Stomach smooth muscle (tissue), 2 donors: ENCODE measurements at regions not wholly inside any gene's neighbourhood (a gene's known extent, or its start where the extent isn't known, plus 50 kb on each side); places are given as distances from the start of the nearest gene placed in this dataset.
A peak's percentile ranks its signal among the peaks of the same experiment; 100 is the strongest.

Source experiments
- H3K27ac ChIP-seq: one replicate; pipeline ENCODE4 v1.7.0; 2013; ENCODE audit warnings: mild to moderate bottlenecking, low read length, inconsistent platforms
- H3K27me3 ChIP-seq, 2 donors: one replicate each; pipeline ENCODE4 v1.7.0; 2013; ENCODE audit warnings: low read length in 2 of 2; ENCODE audit not compliant: insufficient read depth in 2 of 2, control insufficient read depth in 1 of 2
- H3K36me3 ChIP-seq, 2 donors: one replicate each; pipeline ENCODE4 v1.7.0; 2013; ENCODE audit warnings: low read length in 2 of 2; ENCODE audit not compliant: control insufficient read depth in 2 of 2, insufficient read depth in 2 of 2
- H3K4me1 ChIP-seq: one replicate; pipeline ENCODE4 v1.7.0; 2013; ENCODE audit warnings: low read length; ENCODE audit not compliant: control insufficient read depth, insufficient read depth
- H3K4me3 ChIP-seq, 2 donors: one replicate each; pipeline ENCODE4 v1.7.0; 2013; ENCODE audit warnings: low read length in 2 of 2
- H3K9ac ChIP-seq, 2 donors: one replicate each; pipeline ENCODE4 v1.7.0; 2013; ENCODE audit warnings: low read length in 2 of 2, mild to moderate bottlenecking in 1 of 2
- H3K9me3 ChIP-seq, 2 donors: one replicate each; pipeline ENCODE4 v1.7.0; 2013; ENCODE audit warnings: low read length in 2 of 2; ENCODE audit not compliant: control insufficient read depth in 2 of 2
- donor health status: healthy.
- donor health status: Pancreatic carcinoma.

- Histone ChIP-seq H3K9ac (no peak overlapping the region), H3K27me3 (no peaks in the 10 kb centered on the region), H3K4me3 (no peak overlapping the region), H3K36me3 (no peaks in the 10 kb centered on the region), H3K27ac (no peak overlapping the region), H3K4me1 (peaks cover 19% of the 10 kb centered on the region), H3K9me3 (no peaks in the 10 kb centered on the region)
These were observed 123.5 kb upstream of the SDK2 start for GRCh38 chr17:73767696-73768095.

GRCh38 chr17:73768691-73769090, 124.4 kb upstream of the SDK2 start:
- Histone ChIP-seq H3K27ac (no peak overlapping the region), H3K9me3 (no peaks in the 10 kb centered on the region), H3K9ac (no peak overlapping the region), H3K4me3 (no peak overlapping the region), H3K36me3 (no peaks in the 10 kb centered on the region), H3K27me3 (no peaks in the 10 kb centered on the region), H3K4me1 (peaks cover 19% of the 10 kb centered on the region)

- H3K36me3 ChIP-seq = no peaks in the 10 kb centered on the region
- no peak overlapping the region for H3K4me3 ChIP-seq
- no peak overlapping the region for H3K9ac ChIP-seq
- no peaks in the 10 kb centered on the region for H3K27me3 ChIP-seq
- no peak overlapping the region for H3K27ac ChIP-seq
- peaks cover 19% of the 10 kb centered on the region for H3K4me1 ChIP-seq
- H3K9me3 ChIP-seq = no peaks in the 10 kb centered on the region
These were observed 125.2 kb upstream of the SDK2 start for GRCh38 chr17:73769479-73769878.

GRCh38 chr17:73770115-73770848, 126.0 kb upstream of the SDK2 start:
- Histone ChIP-seq H3K27ac (peak overlapping the region; percentile 24), H3K9ac (peak overlapping the region; percentile 40 to 55), H3K9me3 (no peaks in the 10 kb centered on the region), H3K27me3 (no peaks in the 10 kb centered on the region), H3K4me3 (peak overlapping the region; percentile 26 to 54), H3K36me3 (no peaks in the 10 kb centered on the region), H3K4me1 (peaks cover 19% of the 10 kb centered on the region)

GRCh38 chr17:73770849-73771229, 126.6 kb upstream of the SDK2 start:
- Histone ChIP-seq H3K36me3 (no peaks in the 10 kb centered on the region), H3K9me3 (no peaks in the 10 kb centered on the region), H3K4me1 (peaks cover 19% of the 10 kb centered on the region), H3K4me3 (no peak overlapping the region), H3K27ac (peak overlapping the region; percentile 24), H3K27me3 (no peaks in the 10 kb centered on the region), H3K9ac (no peak overlapping the region)

- Histone ChIP-seq H3K36me3 (no peaks in the 10 kb centered on the region), H3K27me3 (no peaks in the 10 kb centered on the region), H3K27ac (no peak overlapping the region), H3K4me3 (no peak overlapping the region), H3K4me1 (peaks cover 19% of the 10 kb centered on the region), H3K9me3 (no peaks in the 10 kb centered on the region), H3K9ac (no peak overlapping the region)
These were observed 128.0 kb upstream of the SDK2 start for GRCh38 chr17:73772107-73772705.

GRCh38 chr17:73773702-73774101, 129.5 kb upstream of the SDK2 start:
- no peak overlapping the region for H3K27ac ChIP-seq
- peaks cover 19% of the 10 kb centered on the region for H3K4me1 ChIP-seq
- no peaks in the 10 kb centered on the region for H3K9me3 ChIP-seq
- no peaks in the 10 kb centered on the region for H3K36me3 ChIP-seq
- H3K4me3 ChIP-seq = no peak overlapping the region
- H3K27me3 ChIP-seq = no peaks in the 10 kb centered on the region
- no peak overlapping the region for H3K9ac ChIP-seq

- H3K4me3 ChIP-seq = no peak overlapping the region
- no peaks in the 10 kb centered on the region for H3K9me3 ChIP-seq
- no peak overlapping the region for H3K27ac ChIP-seq
- no peak overlapping the region for H3K9ac ChIP-seq
- H3K27me3 ChIP-seq = peaks cover 0 to 2% of the 10 kb centered on the region in 2 donors
- H3K36me3 ChIP-seq = no peaks in the 10 kb centered on the region
- peaks cover 19% of the 10 kb centered on the region for H3K4me1 ChIP-seq
These were observed 130.6 kb upstream of the SDK2 start for GRCh38 chr17:73774852-73775251.

GRCh38 chr17:73776351-73777130, 132.3 kb upstream of the SDK2 start:
- Histone ChIP-seq H3K27ac (no peak overlapping the region), H3K4me1 (peaks cover 2% of the 10 kb centered on the region), H3K9ac (no peak overlapping the region), H3K36me3 (no peaks in the 10 kb centered on the region), H3K4me3 (no peak overlapping the region), H3K27me3 (peaks cover 2 to 3% of the 10 kb centered on the region in 2 donors), H3K9me3 (no peaks in the 10 kb centered on the region)

GRCh38 chr17:73777131-73777449, 132.8 kb upstream of the SDK2 start:
- H3K27ac ChIP-seq = no peak overlapping the region
- peaks cover 2 to 5% of the 10 kb centered on the region in 2 donors for H3K27me3 ChIP-seq
- H3K4me3 ChIP-seq = no peak overlapping the region
- H3K9me3 ChIP-seq = no peaks in the 10 kb centered on the region
- no peak overlapping the region for H3K9ac ChIP-seq
- H3K4me1 ChIP-seq = no peaks in the 10 kb centered on the region
- no peaks in the 10 kb centered on the region for H3K36me3 ChIP-seq

GRCh38 chr17:73782231-73782630, 138.0 kb upstream of the SDK2 start:
- H3K36me3 ChIP-seq = no peaks in the 10 kb centered on the region
- no peak overlapping the region for H3K4me3 ChIP-seq
- H3K9ac ChIP-seq = no peak overlapping the region
- no peak overlapping the region for H3K27ac ChIP-seq
- H3K4me1 ChIP-seq = no peaks in the 10 kb centered on the region
- H3K27me3 ChIP-seq = peaks cover 25 to 31% of the 10 kb centered on the region in 2 donors
- H3K9me3 ChIP-seq = no peaks in the 10 kb centered on the region
